ENCODE measurements at regions not wholly inside any gene's neighbourhood (a gene's known extent, or its start where the extent isn't known, plus 50 kb on each side); places are given as distances from the start of the nearest gene placed in this dataset.

- peaks cover 8% of the 10 kb centered on the region for H3K27me3 Mint-ChIP-seq
- no peak overlapping the region for H3K27ac Mint-ChIP-seq
- H3K9me3 Mint-ChIP-seq: no peaks in the 10 kb centered on the region
- H3K36me3 Mint-ChIP-seq (ENCODE audit: low read depth): no peaks in the 10 kb centered on the region
- ATAC-seq (no peak), DNase-seq (no peak)
- no peak overlapping the region for H3K4me3 Mint-ChIP-seq
- H3K4me1 Mint-ChIP-seq: no peaks in the 10 kb centered on the region
Observed at GRCh38 chr3:130242850-130243569, 102.5 kb upstream of the COL6A5 start.

- no peaks in the 10 kb centered on the region for H3K9me3 Mint-ChIP-seq
- H3K27me3 Mint-ChIP-seq: peaks cover 8% of the 10 kb centered on the region
- H3K27ac Mint-ChIP-seq: no peak overlapping the region
- H3K4me1 Mint-ChIP-seq: no peaks in the 10 kb centered on the region
- no peak overlapping the region for H3K4me3 Mint-ChIP-seq
- ATAC-seq: no peak
- DNase-seq: no peak
- H3K36me3 Mint-ChIP-seq (ENCODE audit: low read depth): no peaks in the 10 kb centered on the region
Observed at GRCh38 chr3:130243808-130244207, 101.7 kb upstream of the COL6A5 start.

GRCh38 chr3:130250982-130251381 lies 94.5 kb upstream of the COL6A5 start:
- H3K9me3 Mint-ChIP-seq: no peaks in the 10 kb centered on the region
- H3K4me3 Mint-ChIP-seq: no peak overlapping the region

GRCh38 chr3:130255442-130255841 lies 90.0 kb upstream of the COL6A5 start:
- H3K27ac Mint-ChIP-seq: no peak overlapping the region
- H3K36me3 Mint-ChIP-seq (ENCODE audit: low read depth): no peaks in the 10 kb centered on the region
- no peak for DNase-seq
- H3K4me3 Mint-ChIP-seq: no peak overlapping the region
- no peaks in the 10 kb centered on the region for H3K9me3 Mint-ChIP-seq
- no peak for ATAC-seq
- no peaks in the 10 kb centered on the region for H3K27me3 Mint-ChIP-seq
- H3K4me1 Mint-ChIP-seq: no peaks in the 10 kb centered on the region

More at GRCh38 chr3:130250982-130251381, 94.5 kb upstream of the COL6A5 start:
- no peaks in the 10 kb centered on the region for H3K36me3 Mint-ChIP-seq (ENCODE audit: low read depth)
- H3K27me3 Mint-ChIP-seq: peaks cover 4% of the 10 kb centered on the region
- DNase-seq: no peak
- H3K27ac Mint-ChIP-seq: no peak overlapping the region
- no peak for ATAC-seq
- no peaks in the 10 kb centered on the region for H3K4me1 Mint-ChIP-seq

GRCh38 chr3:130256821-130257340 lies 88.6 kb upstream of the COL6A5 start:
- H3K9me3 Mint-ChIP-seq: no peaks in the 10 kb centered on the region

GRCh38 chr3:130258532-130258952 lies 86.9 kb upstream of the COL6A5 start:
- Mint-ChIP-seq H3K36me3 (ENCODE audit: low read depth) (no peaks in the 10 kb centered on the region), H3K9me3 (no peaks in the 10 kb centered on the region), H3K4me3 (no peak overlapping the region), H3K27me3 (no peaks in the 10 kb centered on the region), H3K27ac (no peak overlapping the region), H3K4me1 (no peaks in the 10 kb centered on the region)
- ATAC-seq: no peak
- DNase-seq: no peak

More at GRCh38 chr3:130256821-130257340, 88.6 kb upstream of the COL6A5 start:
- no peak overlapping the region for H3K4me3 Mint-ChIP-seq
- H3K27me3 Mint-ChIP-seq: no peaks in the 10 kb centered on the region
- H3K4me1 Mint-ChIP-seq: no peaks in the 10 kb centered on the region
- no peak for DNase-seq
- H3K36me3 Mint-ChIP-seq (ENCODE audit: low read depth): no peaks in the 10 kb centered on the region
- no peak for ATAC-seq
- no peak overlapping the region for H3K27ac Mint-ChIP-seq

- ATAC-seq: no peak
- Mint-ChIP-seq H3K4me3 (no peak overlapping the region), H3K27me3 (no peaks in the 10 kb centered on the region), H3K27ac (no peak overlapping the region), H3K36me3 (ENCODE audit: low read depth) (no peaks in the 10 kb centered on the region), H3K9me3 (no peaks in the 10 kb centered on the region), H3K4me1 (no peaks in the 10 kb centered on the region)
- no peak for DNase-seq
Observed at GRCh38 chr3:130259166-130259874, 86.2 kb upstream of the COL6A5 start.

GRCh38 chr3:130260918-130261317 lies 84.6 kb upstream of the COL6A5 start:
- Mint-ChIP-seq H3K36me3 (ENCODE audit: low read depth) (no peaks in the 10 kb centered on the region), H3K27ac (no peak overlapping the region), H3K4me3 (no peak overlapping the region), H3K4me1 (no peaks in the 10 kb centered on the region), H3K27me3 (no peaks in the 10 kb centered on the region), H3K9me3 (no peaks in the 10 kb centered on the region)
- DNase-seq (no peak), ATAC-seq (no peak)

- DNase-seq (no peak), ATAC-seq (no peak)
- H3K4me3 Mint-ChIP-seq: no peak overlapping the region
- H3K4me1 Mint-ChIP-seq: no peaks in the 10 kb centered on the region
- H3K36me3 Mint-ChIP-seq (ENCODE audit: low read depth): no peaks in the 10 kb centered on the region
- no peaks in the 10 kb centered on the region for H3K27me3 Mint-ChIP-seq
- no peak overlapping the region for H3K27ac Mint-ChIP-seq
- H3K9me3 Mint-ChIP-seq: no peaks in the 10 kb centered on the region
Observed at GRCh38 chr3:130263708-130264107, 81.8 kb upstream of the COL6A5 start.

GRCh38 chr3:130266817-130267216 lies 78.7 kb upstream of the COL6A5 start:
- Mint-ChIP-seq H3K4me3 (no peak overlapping the region), H3K27ac (no peak overlapping the region), H3K36me3 (ENCODE audit: low read depth) (no peaks in the 10 kb centered on the region), H3K27me3 (peaks cover 6% of the 10 kb centered on the region), H3K9me3 (no peaks in the 10 kb centered on the region), H3K4me1 (no peaks in the 10 kb centered on the region)
- ATAC-seq: no peak
- no peak for DNase-seq

- no peak overlapping the region for H3K27ac Mint-ChIP-seq
- ATAC-seq: no peak
- peaks cover 27% of the 10 kb centered on the region for H3K27me3 Mint-ChIP-seq
- H3K36me3 Mint-ChIP-seq (ENCODE audit: low read depth): no peaks in the 10 kb centered on the region
- no peaks in the 10 kb centered on the region for H3K9me3 Mint-ChIP-seq
- no peak overlapping the region for H3K4me3 Mint-ChIP-seq
- peak; percentile 4 for DNase-seq
- no peaks in the 10 kb centered on the region for H3K4me1 Mint-ChIP-seq
Observed at GRCh38 chr3:130276203-130276803, 69.2 kb upstream of the COL6A5 start.

- ATAC-seq (no peak), DNase-seq (no peak)
- Mint-ChIP-seq H3K27me3 (peaks cover 27% of the 10 kb centered on the region), H3K36me3 (ENCODE audit: low read depth) (no peaks in the 10 kb centered on the region), H3K9me3 (no peaks in the 10 kb centered on the region), H3K27ac (no peak overlapping the region), H3K4me1 (no peaks in the 10 kb centered on the region), H3K4me3 (no peak overlapping the region)
Observed at GRCh38 chr3:130288670-130289069, 56.8 kb upstream of the COL6A5 start.

GRCh38 chr3:130291148-130291547 lies 54.3 kb upstream of the COL6A5 start:
- Mint-ChIP-seq H3K27me3 (peaks cover 31% of the 10 kb centered on the region), H3K27ac (no peak overlapping the region), H3K4me3 (no peak overlapping the region), H3K36me3 (ENCODE audit: low read depth) (no peaks in the 10 kb centered on the region), H3K9me3 (no peaks in the 10 kb centered on the region), H3K4me1 (no peaks in the 10 kb centered on the region)
- DNase-seq (no peak), ATAC-seq (no peak)

- Mint-ChIP-seq H3K36me3 (ENCODE audit: low read depth) (no peaks in the 10 kb centered on the region), H3K4me3 (no peak overlapping the region), H3K9me3 (no peaks in the 10 kb centered on the region), H3K4me1 (no peaks in the 10 kb centered on the region), H3K27me3 (peaks cover 25% of the 10 kb centered on the region), H3K27ac (no peak overlapping the region)
- ATAC-seq (no peak), DNase-seq (no peak)
Observed at GRCh38 chr3:130293247-130293646, 52.2 kb upstream of the COL6A5 start.
